ENCODE measurements at regions not wholly inside any gene's neighbourhood (a gene's known extent, or its start where the extent isn't known, plus 50 kb on each side); places are given as distances from the start of the nearest gene placed in this dataset.

GRCh38 chr2:122949523-122949922, 1075.6 kb upstream of the CNTNAP5 start:
- no peak for DNase-seq

DNA sequence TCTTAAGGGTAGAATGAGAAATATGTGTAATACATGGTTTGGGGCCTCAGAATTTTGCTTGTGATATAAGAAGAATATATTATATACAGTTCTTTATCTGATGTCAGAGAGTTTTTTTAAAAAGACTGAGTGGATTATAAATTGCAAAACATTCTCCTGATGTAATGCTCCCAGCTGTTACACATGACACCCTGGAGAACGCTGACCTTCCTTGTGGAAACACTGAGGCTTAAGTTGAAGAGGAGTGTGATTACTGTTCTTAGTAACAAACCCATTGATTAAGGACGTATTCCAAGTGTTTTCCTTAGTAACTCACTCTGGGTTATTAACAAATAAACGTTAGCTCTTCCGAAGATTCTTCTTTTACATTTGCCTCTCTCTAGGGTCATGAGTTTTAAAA, 1069.3 kb upstream of the CNTNAP5 start:
- no peak for DNase-seq

DNA sequence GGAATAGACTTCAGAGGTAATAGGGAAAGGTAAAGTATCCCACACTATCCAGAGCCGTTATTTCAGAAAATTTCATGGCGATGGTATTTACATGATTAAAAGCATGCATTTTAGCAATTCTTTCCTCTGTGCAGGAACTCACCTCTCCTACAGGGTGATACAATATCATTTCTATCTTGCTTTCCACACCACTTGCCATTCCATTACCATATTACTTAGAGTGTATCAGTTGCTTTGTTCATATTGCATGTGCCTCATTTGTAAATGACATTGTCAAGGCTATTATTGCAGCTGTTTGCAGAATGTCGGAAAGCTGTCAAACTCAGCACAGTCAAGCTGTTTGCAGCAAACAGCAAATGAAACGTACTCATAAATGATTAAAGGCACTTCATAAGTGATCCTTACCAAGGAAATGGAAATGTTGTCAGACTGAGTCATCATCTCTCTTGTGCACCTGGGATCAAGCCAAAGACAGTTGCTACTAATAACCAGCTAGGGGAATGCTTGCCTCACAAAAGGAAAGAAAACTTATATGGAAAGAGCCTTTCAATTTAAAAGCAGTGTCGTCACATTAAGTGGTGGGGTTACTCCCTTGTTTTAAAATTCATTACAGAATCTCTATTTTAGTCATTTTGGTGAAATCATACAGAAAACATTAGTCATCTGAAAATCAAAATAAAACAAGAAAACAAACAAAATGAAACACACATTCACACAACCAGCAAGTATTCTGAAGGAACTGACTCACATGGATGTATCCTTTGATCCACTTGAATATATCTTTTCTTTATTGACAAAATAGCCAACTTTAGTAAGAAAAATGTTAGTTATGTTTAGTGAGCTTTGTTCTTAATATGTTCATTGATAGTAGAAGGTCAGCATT, 1064.1 kb upstream of the CNTNAP5 start:
- DNase-seq = peak; percentile 71

GRCh38 chr2:122966461-122966860, 1058.6 kb upstream of the CNTNAP5 start:
- DNase-seq = no peak

DNA sequence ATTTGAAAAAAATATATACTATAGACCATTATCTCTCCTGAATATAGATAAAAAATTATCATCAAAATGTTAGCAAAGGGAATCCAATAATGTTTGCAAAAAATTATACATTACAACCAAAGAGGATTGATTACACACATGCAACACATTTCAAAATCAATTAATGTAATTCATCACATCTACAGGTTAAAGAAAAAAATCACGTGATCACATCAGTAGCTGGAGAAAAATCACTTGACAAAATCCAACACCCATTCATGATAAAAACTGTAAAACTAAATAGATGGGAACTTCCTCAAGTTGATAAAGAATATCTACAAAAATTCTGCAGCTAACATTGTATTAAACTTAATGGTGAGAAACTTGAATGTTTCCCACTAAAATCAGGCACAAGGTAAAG, 1047.5 kb upstream of the CNTNAP5 start:
- no peak for DNase-seq

DNA sequence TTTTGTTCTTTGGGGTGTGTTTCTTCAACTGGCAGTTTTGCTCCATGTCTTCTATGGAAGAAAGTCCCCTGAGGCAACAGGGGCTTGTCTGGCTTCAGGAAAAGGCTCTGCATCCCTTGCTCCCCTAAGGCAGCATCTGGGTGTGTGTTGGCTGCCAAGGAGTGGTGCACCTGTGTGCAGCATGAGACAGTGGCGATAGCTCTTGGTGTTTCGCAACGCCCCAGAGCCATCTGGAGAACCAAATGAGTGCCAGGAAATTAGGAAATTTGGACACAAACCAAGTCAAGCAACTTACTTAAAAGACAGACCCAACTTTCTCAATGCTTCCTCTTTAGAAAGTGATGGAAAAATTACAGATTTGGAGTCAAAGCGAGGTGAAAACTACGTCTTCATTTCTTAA, 1044.4 kb upstream of the CNTNAP5 start:
- no peak for DNase-seq

GRCh38 chr2:122982936-122983335, 1042.2 kb upstream of the CNTNAP5 start:
- DNase-seq = no peak

- DNase-seq = no peak
Measured at GRCh38 chr2:122988395-122989221, 1036.5 kb upstream of the CNTNAP5 start.

DNA sequence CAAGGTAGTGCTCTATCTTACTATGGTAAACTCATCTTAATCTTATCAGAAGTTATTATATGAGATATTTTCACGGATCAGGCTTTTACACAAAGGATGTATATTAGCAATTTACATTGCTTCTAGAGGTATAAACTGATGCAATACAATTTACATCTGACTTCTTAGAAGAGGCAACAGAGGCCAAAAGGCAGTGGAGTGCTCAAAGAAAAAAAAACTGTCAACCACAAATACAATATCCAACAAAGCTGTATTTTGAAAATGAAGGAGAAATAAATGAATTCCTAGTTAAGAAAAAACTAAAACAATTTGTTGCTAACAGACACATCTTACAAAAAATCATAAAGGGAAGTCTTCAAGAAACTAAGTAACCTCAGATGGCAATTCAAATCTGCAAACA, 1031.5 kb upstream of the CNTNAP5 start:
- DNase-seq = no peak

DNA sequence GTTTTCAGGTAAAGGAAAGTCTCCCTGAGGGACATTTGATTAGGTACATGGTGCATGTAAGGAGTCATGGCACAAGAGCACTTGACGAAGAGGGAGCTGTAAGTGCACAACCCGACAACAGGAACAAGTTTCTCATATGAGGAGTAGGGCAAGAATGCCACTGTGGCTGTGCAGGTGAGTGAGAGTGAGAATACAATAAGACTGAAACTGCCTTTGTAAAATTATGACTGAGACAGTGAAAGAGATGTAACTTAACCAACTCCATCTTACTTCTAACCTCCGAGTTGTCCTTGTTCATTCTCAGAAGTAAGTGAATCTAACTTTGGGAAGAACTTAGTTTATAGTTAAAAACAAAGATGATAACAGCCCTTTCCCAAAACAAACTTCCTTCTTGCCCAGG, 1025.8 kb upstream of the CNTNAP5 start:
- DNase-seq = no peak

- DNase-seq = no peak
Measured at GRCh38 chr2:122999821-123000220, 1025.3 kb upstream of the CNTNAP5 start.

- DNase-seq = no peak
Measured at GRCh38 chr2:123002660-123003248, 1022.3 kb upstream of the CNTNAP5 start.

DNA sequence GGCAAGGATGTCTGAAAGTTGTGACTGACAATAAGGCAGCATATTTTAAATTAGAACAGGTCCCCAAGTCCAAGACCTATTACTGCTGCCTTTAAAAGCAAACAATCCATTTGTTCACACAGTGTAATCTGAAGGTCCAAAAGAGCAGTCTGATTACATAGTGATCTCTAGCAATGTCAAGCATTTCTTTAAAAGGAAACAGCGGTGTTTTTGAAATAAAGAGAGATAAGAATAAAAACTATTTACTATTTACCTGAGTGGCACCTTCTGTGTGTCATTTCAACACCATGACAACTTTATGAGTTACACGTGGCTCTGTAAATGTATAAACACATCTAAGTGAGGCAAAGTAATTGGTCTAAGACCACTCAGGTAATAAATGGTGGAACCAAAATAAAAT, 1009.9 kb upstream of the CNTNAP5 start:
- DNase-seq = peak; percentile 12

- DNase-seq = no peak
Measured at GRCh38 chr2:123035541-123035940, 989.5 kb upstream of the CNTNAP5 start.

GRCh38 chr2:123036300-123036699, 988.8 kb upstream of the CNTNAP5 start:
- no peak for DNase-seq

DNA sequence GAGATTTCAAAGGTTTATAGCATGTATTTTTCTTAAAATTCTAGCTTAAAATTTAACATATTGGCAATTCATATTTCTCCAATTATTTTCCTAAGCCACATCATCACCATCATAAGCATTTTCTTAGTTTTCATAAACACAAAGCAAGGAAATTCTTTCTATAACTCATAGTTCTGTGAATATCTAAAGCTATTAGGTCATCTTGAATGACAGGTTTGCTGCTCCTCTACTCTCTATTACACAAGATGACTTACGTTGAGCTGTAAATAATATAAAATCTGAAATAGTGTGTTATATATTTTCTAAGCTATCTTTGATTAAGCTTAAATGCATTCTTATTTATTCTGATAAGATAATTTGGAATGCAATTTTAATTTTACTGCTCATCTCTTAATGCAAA, 984.6 kb upstream of the CNTNAP5 start:
- no peak for DNase-seq

DNA sequence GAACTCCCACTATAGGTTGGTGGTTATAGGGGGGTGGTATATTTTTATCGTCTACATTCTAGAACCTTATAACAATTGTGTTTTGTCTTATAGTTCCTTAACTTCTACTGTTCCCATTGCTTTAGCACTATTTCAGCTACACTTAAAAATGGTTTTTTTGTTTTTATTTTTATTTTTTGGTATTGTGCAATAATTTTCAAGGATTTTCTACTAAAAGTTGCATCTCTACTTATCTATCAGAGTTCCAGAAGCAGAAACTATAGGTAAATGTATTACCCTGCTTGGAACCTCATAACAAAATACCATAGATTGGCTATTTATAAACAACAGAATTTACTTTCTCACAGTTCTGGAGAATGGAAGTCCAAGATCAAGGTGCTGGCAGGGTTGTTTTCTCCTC, 981.6 kb upstream of the CNTNAP5 start:
- DNase-seq = no peak

DNA sequence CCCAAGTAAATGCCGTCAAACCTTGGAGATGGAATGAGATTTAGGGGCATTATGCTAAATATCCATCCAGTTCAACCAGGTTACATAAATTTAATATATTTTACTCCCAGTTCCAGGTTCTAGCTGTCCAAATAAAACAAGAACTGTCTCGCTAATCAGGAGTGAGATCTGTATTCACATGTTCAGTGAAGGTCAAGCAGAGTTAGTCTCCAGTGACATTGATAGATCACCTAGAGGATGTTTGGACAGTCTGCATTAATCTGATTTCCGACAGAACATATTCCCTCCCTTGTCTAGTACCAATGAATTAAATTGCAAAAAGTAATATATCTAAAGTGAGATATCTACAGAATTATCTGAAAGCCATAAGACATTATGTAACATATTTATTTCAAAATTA, 979.4 kb upstream of the CNTNAP5 start:
- DNase-seq = no peak

- no peak for DNase-seq
Measured at GRCh38 chr2:123047186-123047585, 977.9 kb upstream of the CNTNAP5 start.

DNA sequence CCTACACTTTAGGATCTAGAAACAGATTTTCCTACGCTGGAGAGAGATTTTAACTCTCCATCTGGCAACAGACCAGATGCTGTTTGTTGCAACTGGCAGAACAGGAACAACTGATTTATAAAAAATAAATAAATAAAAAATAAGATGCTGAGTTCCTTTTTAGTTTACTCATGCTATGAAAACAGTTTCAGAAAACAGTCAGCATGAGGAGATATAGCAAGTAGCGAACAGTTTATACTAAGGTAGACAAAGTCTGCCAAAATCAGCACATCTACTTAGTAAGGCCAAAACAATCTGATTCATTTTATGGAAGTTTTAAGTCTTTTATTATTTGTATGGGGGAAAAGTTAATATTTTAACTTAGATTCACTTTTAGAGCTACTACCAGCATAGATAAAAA, 974.0 kb upstream of the CNTNAP5 start:
- no peak for DNase-seq

- DNase-seq = no peak
Measured at GRCh38 chr2:123061534-123061933, 963.6 kb upstream of the CNTNAP5 start.

DNA sequence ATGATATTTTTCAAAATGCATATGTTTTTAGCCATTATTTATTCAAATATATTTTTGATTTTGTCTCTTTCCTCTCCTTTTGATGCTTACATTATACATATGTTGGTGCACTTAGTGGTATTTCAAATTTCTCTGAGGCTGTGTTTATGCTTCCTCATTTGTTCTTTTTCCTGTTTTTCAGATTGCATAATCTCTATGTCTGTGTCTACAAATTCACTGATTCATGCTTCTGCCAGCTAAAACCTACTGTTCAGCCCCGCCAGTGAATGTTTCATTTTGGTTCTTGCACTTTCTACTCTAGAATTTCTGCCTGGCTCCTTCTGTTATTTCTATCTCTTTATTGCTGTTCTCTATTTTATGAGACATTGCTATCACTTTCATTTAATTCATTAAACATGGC, 951.7 kb upstream of the CNTNAP5 start:
- DNase-seq = no peak

DNA sequence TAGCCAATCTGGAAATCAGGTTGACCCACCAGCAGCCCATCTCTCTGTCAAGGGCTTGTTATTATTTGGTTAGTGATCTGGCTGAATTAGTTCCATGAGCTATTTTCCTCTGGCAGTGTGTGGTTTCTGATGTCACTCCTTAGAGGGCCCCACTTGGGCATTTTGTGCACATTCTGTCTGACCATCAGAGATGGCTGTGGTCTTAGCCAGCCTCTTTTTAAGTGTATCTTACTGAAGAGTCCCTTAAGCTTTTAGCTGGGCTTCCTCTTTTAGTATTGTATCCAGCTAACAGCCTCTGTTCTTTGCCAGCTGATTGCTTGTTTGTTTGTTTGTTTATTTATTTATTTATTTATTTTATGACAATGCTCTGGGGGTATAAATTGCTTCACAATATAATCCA, 951.1 kb upstream of the CNTNAP5 start:
- no peak for DNase-seq

GRCh38 chr2:123077101-123077500, 948.0 kb upstream of the CNTNAP5 start:
- DNase-seq = no peak

Measured in NCI-H146 (cell line).